HEK293 (cell line): ENCODE measurements at regions not wholly inside any gene's neighbourhood (a gene's known extent, or its start where the extent isn't known, plus 50 kb on each side); places are given as distances from the start of the nearest gene placed in this dataset.

Experiments
- CTCF ChIA-PET: fragments of 350-600 bp; formaldehyde crosslinking; extraction: SDS; loops from one replicate; lab custom pipeline; 2021; ENCODE audit warnings: antibody characterized with exemption; lab: Yijun Ruan, JAX
- POLR2A ChIA-PET: fragments of 300-600 bp; formaldehyde crosslinking; extraction: SDS; loops from one replicate; lab custom pipeline; 2020; ENCODE audit warnings: antibody characterized with exemption, inconsistent platforms; lab: Yijun Ruan, JAX
- H3K27ac ChIP-seq: fragments of 200-500 bp; sonication (Bioruptor generic); 2 replicates; pipeline ENCODE4 v1.5.1; 2014; ENCODE audit warnings: low read depth, low read length, control low read depth, inconsistent platforms; ENCODE audit errors: extremely low read depth
- H3K36me3 ChIP-seq, 2 experiments: fragments of 200-500 bp in 1 of 2; sonication (Bioruptor generic) in 1 of 2; 1 replicate in 1 of 2; 2 replicates in 1 of 2; pipeline ENCODE4 v1.5.1; 2014 to 2017; ENCODE audit warnings: inconsistent platforms in 2 of 2, low read length in 2 of 2; ENCODE audit not compliant: control insufficient read depth in 2 of 2, insufficient read depth in 1 of 2
- H3K4me1 ChIP-seq: fragments of 200-500 bp; sonication (Bioruptor generic); 2 replicates; pipeline ENCODE4 v1.5.1; 2014; ENCODE audit warnings: mild to moderate bottlenecking, low read length, inconsistent platforms; ENCODE audit not compliant: control insufficient read depth, insufficient read depth
- H3K4me3 ChIP-seq: 2 replicates; pipeline ENCODE4 v1.5.1; 2011; ENCODE audit warnings: low read depth, mild to moderate bottlenecking, control low read depth, low read length, moderate library complexity
- H3K9me3 ChIP-seq: fragments of 200-500 bp; sonication (Bioruptor generic); 2 replicates; pipeline ENCODE4 v1.5.1; 2014; ENCODE audit warnings: low read depth, low read length, inconsistent platforms; ENCODE audit not compliant: control insufficient read depth, insufficient read depth
- CTCF ChIP-seq: fragments of 450-650 bp; formaldehyde crosslinking; IDR thresholded peaks from 2 replicates; pipeline ENCODE4 v1.5.1; 2016; ENCODE audit warnings: missing biosample characterization, missing genetic modification characterization
- FEZF1 ChIP-seq: fragments of 450-650 bp; formaldehyde crosslinking; IDR thresholded peaks from 2 replicates; pipeline ENCODE4 v1.5.1; 2016; ENCODE audit warnings: missing biosample characterization, missing genetic modification characterization
- MZF1 ChIP-seq: fragments of 450-650 bp; formaldehyde crosslinking; IDR thresholded peaks from 2 replicates; pipeline ENCODE4 v1.5.1; 2017; ENCODE audit warnings: missing biosample characterization, missing genetic modification characterization, borderline replicate concordance
- PRDM1 ChIP-seq: fragments of 450-650 bp; formaldehyde crosslinking; IDR thresholded peaks from 2 replicates; pipeline ENCODE4; 2016; ENCODE audit warnings: missing biosample characterization, missing genetic modification characterization
- ZBTB1 ChIP-seq: fragments of 450-650 bp; formaldehyde crosslinking; IDR thresholded peaks from 2 replicates; pipeline ENCODE4 v1.5.1; 2016; ENCODE audit warnings: missing biosample characterization, missing genetic modification characterization
- ZBTB49 ChIP-seq: fragments of 450-650 bp; formaldehyde crosslinking; IDR thresholded peaks from 2 replicates; pipeline ENCODE4 v1.5.1; 2016; ENCODE audit warnings: missing biosample characterization, missing genetic modification characterization, low read depth
- ZFP41 ChIP-seq: fragments of 450-650 bp; formaldehyde crosslinking; IDR thresholded peaks from 2 replicates; pipeline ENCODE4 v1.5.1; 2016; ENCODE audit warnings: missing biosample characterization, missing genetic modification characterization, borderline replicate concordance
- ZNF10 ChIP-seq: fragments of 450-650 bp; formaldehyde crosslinking; IDR thresholded peaks from 2 replicates; pipeline ENCODE4 v1.5.1; 2017; ENCODE audit warnings: missing biosample characterization, missing genetic modification characterization
- ZNF221 ChIP-seq: fragments of 450-650 bp; formaldehyde crosslinking; IDR thresholded peaks from 2 replicates; pipeline ENCODE4 v1.5.1; 2017; ENCODE audit warnings: missing biosample characterization, missing genetic modification characterization, borderline replicate concordance
- ZNF248 ChIP-seq: fragments of 450-650 bp; formaldehyde crosslinking; IDR thresholded peaks from 2 replicates; pipeline ENCODE4 v1.5.1; 2017; ENCODE audit warnings: missing biosample characterization, missing genetic modification characterization
- ZNF280C ChIP-seq: fragments of 450-650 bp; formaldehyde crosslinking; IDR thresholded peaks from 2 replicates; pipeline ENCODE4 v1.5.1; 2016; ENCODE audit warnings: missing biosample characterization, missing genetic modification characterization
- ZNF335 ChIP-seq: fragments of 450-650 bp; formaldehyde crosslinking; conservative IDR thresholded peaks from 2 replicates; pipeline ENCODE4 v1.5.1; 2016; ENCODE audit warnings: missing biosample characterization, missing genetic modification characterization
- ZNF366 ChIP-seq: fragments of 450-650 bp; formaldehyde crosslinking; conservative IDR thresholded peaks from 2 replicates; pipeline ENCODE4 v1.5.1; 2016; ENCODE audit warnings: missing biosample characterization, missing genetic modification characterization
- ZNF433 ChIP-seq: fragments of 450-650 bp; formaldehyde crosslinking; IDR thresholded peaks from 2 replicates; pipeline ENCODE4 v1.5.1; 2016; ENCODE audit warnings: missing biosample characterization, missing genetic modification characterization, low read depth
- ZNF501 ChIP-seq: fragments of 450-650 bp; formaldehyde crosslinking; IDR thresholded peaks from 2 replicates; pipeline ENCODE4 v1.5.1; 2016; ENCODE audit warnings: missing biosample characterization, missing genetic modification characterization
- ZNF580 ChIP-seq: fragments of 450-650 bp; formaldehyde crosslinking; IDR thresholded peaks from 2 replicates; pipeline ENCODE4 v1.5.1; 2016; ENCODE audit warnings: missing biosample characterization, missing genetic modification characterization
- ZNF701 ChIP-seq: fragments of 450-650 bp; formaldehyde crosslinking; IDR thresholded peaks from 2 replicates; pipeline ENCODE4 v1.5.1; 2016; ENCODE audit warnings: missing biosample characterization, missing genetic modification characterization

- TF ChIP-seq ZNF221 (tag by site-specific recombination): no peak
- TF ChIP-seq FEZF1 (tag by site-specific recombination): no peak
- no peak for TF ChIP-seq ZNF701
- no peak for TF ChIP-seq ZNF335 (tag by site-specific recombination)
- TF ChIP-seq ZNF580: no peak
- no peak for TF ChIP-seq CTCF
- no peak for TF ChIP-seq ZNF10 (tag by site-specific recombination)
- no peak for TF ChIP-seq ZNF248 (tag by site-specific recombination)
- TF ChIP-seq ZNF501 (tag by site-specific recombination): no peak
- TF ChIP-seq ZBTB1: no peak
- TF ChIP-seq ZBTB49 (tag by site-specific recombination): no peak
- no peak for TF ChIP-seq ZNF366 (tag by site-specific recombination)
- no peak for TF ChIP-seq MZF1 (tag by site-specific recombination)
- no peak for TF ChIP-seq ZNF280C
- TF ChIP-seq ZNF433 (tag by site-specific recombination): no peak
- Histone ChIP-seq H3K4me3 (no peak overlapping the region), H3K4me1 (no peaks in the 10 kb centered on the region), H3K9me3 (no peaks in the 10 kb centered on the region), H3K27ac (no peak overlapping the region), H3K36me3 (no peaks in the 10 kb centered on the region)
- ChIA-PET CTCF (no interaction called here), POLR2A (no interaction called here)
Measured at GRCh38 chrX:110491846-110492620, 133.4 kb downstream of the RTL9 start.

- CTCF ChIA-PET: no interaction called here
- TF ChIP-seq ZFP41 (tag by site-specific recombination): no peak
- peak; percentile 99 for TF ChIP-seq PRDM1 (tag by site-specific recombination)
- TF ChIP-seq ZNF501 (tag by site-specific recombination): no peak
- H3K9me3 ChIP-seq: no peaks in the 10 kb centered on the region; the same call in 1 of the 2 replicates
- H3K4me1 ChIP-seq: no peaks in the 10 kb centered on the region
- POLR2A ChIA-PET: no interaction called here
- H3K27ac ChIP-seq: no peak overlapping the region
- no peaks in the 10 kb centered on the region for H3K36me3 ChIP-seq
- H3K4me3 ChIP-seq: no peak overlapping the region
Measured at GRCh38 chrX:110504947-110505346, 146.3 kb downstream of the RTL9 start.
